GM12878 (cell line): ENCODE measurements at regions not wholly inside any gene's neighbourhood (a gene's known extent, or its start where the extent isn't known, plus 50 kb on each side); places are given as distances from the start of the nearest gene placed in this dataset.

Experiments
- ATAC-seq: fragments of 200-7000 bp; cut with Tn5 transposase; 3 replicates; pipeline ENCODE4 v1.9.1; 2020; ENCODE audit warnings: mild to moderate bottlenecking, moderate library complexity
- BruUV-seq: library from RNA; stranded (reverse); fragments of 400-500 nt; replicated peaks from 2 replicates; lab custom pipeline; 2021; lab: Mats Ljungman, UMichigan
- CTCF ChIA-PET: fragments of 300-600 bp; sonication (Branson Sonifier 250); formaldehyde crosslinking; extraction: SDS; loops from one replicate; lab custom pipeline; 2021; ENCODE audit warnings: inconsistent platforms; lab: Yijun Ruan, JAX
- POLR2A ChIA-PET: fragments of 350-600 bp; formaldehyde crosslinking; extraction: SDS; loops from one replicate; lab custom pipeline; 2021; ENCODE audit warnings: inconsistent platforms; lab: Charles Lee
- RAD21 ChIA-PET: fragments of 300-600 bp; sonication (Branson Sonifier 250); formaldehyde crosslinking; loops from one replicate; lab custom pipeline; 2023; ENCODE audit warnings: antibody characterized with exemption; ENCODE audit not compliant: unreplicated experiment; lab: Charles Lee
- SMC1A ChIA-PET: fragments of 300-600 bp; sonication (Branson Sonifier 250); formaldehyde crosslinking; loops from one replicate; lab custom pipeline; 2023; ENCODE audit not compliant: unreplicated experiment, uncharacterized antibody; lab: Charles Lee
- DNase-seq: peaks from one replicate; pipeline ENCODE4 v3.0.0-alpha.2; 2011; ENCODE audit warnings: low read depth, low spot score
- FAIRE-seq: peaks from 3 replicates; lab custom pipeline; 2011; peaks lifted over from hg19 to GRCh38; lab: Jason Lieb, UNC
- H2AFZ ChIP-seq: 2 replicates; pipeline ENCODE4 v1.6.0; 2011; ENCODE audit warnings: low read depth, low read length, control low read depth; ENCODE audit not compliant: control insufficient read depth
- H3K27ac ChIP-seq: 2 replicates; pipeline ENCODE4 v1.5.1; 2011; ENCODE audit warnings: control low read depth; ENCODE audit not compliant: control insufficient read depth, insufficient read depth
- H3K27me3 ChIP-seq, 2 experiments: replicated peaks in 1 of 2; 2 replicates each; pipeline versions ENCODE4 v1.6.0 to v1.6.1; 2011; ENCODE audit warnings: low read length in 1 of 2; ENCODE audit not compliant: control insufficient read depth in 2 of 2, insufficient read depth in 2 of 2
- H3K36me3 ChIP-seq, 2 experiments: 2 replicates each; pipeline ENCODE4 v1.5.1; 2011; ENCODE audit warnings: low read length in 1 of 2; ENCODE audit not compliant: control insufficient read depth in 2 of 2, insufficient read depth in 2 of 2
- H3K4me1 ChIP-seq: 2 replicates; pipeline ENCODE4 v1.6.1; 2011; ENCODE audit warnings: mild to moderate bottlenecking, low read length, moderate library complexity, mixed read lengths; ENCODE audit not compliant: control insufficient read depth, insufficient read depth
- H3K4me2 ChIP-seq: 2 replicates; pipeline ENCODE4 v1.6.0; 2011; ENCODE audit warnings: control low read depth; ENCODE audit not compliant: control insufficient read depth, insufficient read depth
- H3K4me3 ChIP-seq: fragments of 200-600 bp; sonication (generic); 2 replicates; pipeline ENCODE4 v1.5.1; 2016
- H3K79me2 ChIP-seq: 2 replicates; pipeline ENCODE4 v1.6.0; 2011; ENCODE audit warnings: low read length; ENCODE audit not compliant: control insufficient read depth, insufficient read depth
- H3K9ac ChIP-seq: 2 replicates; pipeline ENCODE4 v1.8.0; 2011; ENCODE audit warnings: low read length, control low read depth, mixed read lengths; ENCODE audit not compliant: control insufficient read depth, insufficient read depth
- H3K9me3 ChIP-seq: replicated peaks from 3 replicates; pipeline ENCODE4 v1.5.1; 2011; ENCODE audit warnings: mild to moderate bottlenecking, low read length; ENCODE audit not compliant: control insufficient read depth, insufficient read depth
- H4K20me1 ChIP-seq: 2 replicates; pipeline ENCODE4 v1.6.0; 2011; ENCODE audit not compliant: control insufficient read depth, insufficient read depth
- ASH2L ChIP-seq: fragments of 300-600, 200-600 bp; sonication (generic); IDR thresholded peaks from 2 replicates; pipeline ENCODE4 v1.6.1; 2017; ENCODE audit warnings: low read depth, mild to moderate bottlenecking, borderline replicate concordance
- CBX3 ChIP-seq: fragments of 200-600 bp; sonication (generic); IDR thresholded peaks from 2 replicates; pipeline ENCODE4 v1.6.1; 2016; ENCODE audit warnings: low read depth, borderline replicate concordance
- CHD4 ChIP-seq: fragments of 200-600 bp; sonication (generic); IDR thresholded peaks from 2 replicates; pipeline ENCODE4 v1.6.1; 2016; ENCODE audit warnings: mild to moderate bottlenecking
- CREM ChIP-seq: IDR thresholded peaks from 2 replicates; pipeline ENCODE4 v1.6.1; 2014; ENCODE audit warnings: antibody characterized with exemption, low read depth
- CUX1 ChIP-seq: IDR thresholded peaks from 2 replicates; pipeline ENCODE4 v1.6.1; 2012; ENCODE audit warnings: improper control_type of control experiment, low read depth, low read length; ENCODE audit not compliant: insufficient replicate concordance
- HDGF ChIP-seq: fragments of 450-650 bp; IDR thresholded peaks from 2 replicates; pipeline ENCODE4 v1.6.1; 2016; ENCODE audit warnings: antibody characterized with exemption
- HSF1 ChIP-seq: fragments of 150-350 bp; IDR thresholded peaks from 2 replicates; pipeline ENCODE4 v1.6.1; 2014; ENCODE audit warnings: mild to moderate bottlenecking, low read depth, low read length
- JUND ChIP-seq: IDR thresholded peaks from 2 replicates; pipeline ENCODE4 v1.6.1; 2012; ENCODE audit warnings: low read depth, mild to moderate bottlenecking, low read length, improper control_type of control experiment, moderate library complexity
- MTA2 ChIP-seq: fragments of 450-650 bp; IDR thresholded peaks from 2 replicates; pipeline ENCODE4 v1.6.1; 2016; ENCODE audit warnings: low read depth, mild to moderate bottlenecking, moderate library complexity
- MYB ChIP-seq: fragments of 150-350 bp; IDR thresholded peaks from 2 replicates; pipeline ENCODE4 v1.6.1; 2014; ENCODE audit warnings: mild to moderate bottlenecking, low read depth, low read length, borderline replicate concordance
- NR2C1 ChIP-seq: fragments of 450-650 bp; IDR thresholded peaks from 2 replicates; pipeline ENCODE4 v1.6.1; 2017; ENCODE audit warnings: antibody characterized with exemption, mild to moderate bottlenecking, moderate library complexity
- PAX5 ChIP-seq: IDR thresholded peaks from 2 replicates; pipeline ENCODE4 v1.6.1; 2011; ENCODE audit warnings: low read depth, low read length, borderline replicate concordance
- RUNX3 ChIP-seq: IDR thresholded peaks from 2 replicates; pipeline ENCODE4 v1.6.1; 2012; ENCODE audit warnings: low read length, inconsistent platforms
- SIX5 ChIP-seq: IDR thresholded peaks from 2 replicates; pipeline ENCODE4 v1.6.1; 2011; ENCODE audit warnings: mild to moderate bottlenecking, low read depth, low read length, moderate library complexity; ENCODE audit not compliant: severe bottlenecking
- SMC3 ChIP-seq: IDR thresholded peaks from 2 replicates; pipeline ENCODE4 v1.6.1; 2011; ENCODE audit warnings: low read length, improper control_type of control experiment, borderline replicate concordance
- SREBF1 ChIP-seq: IDR thresholded peaks from 2 replicates; pipeline ENCODE4 v1.6.1; 2012; ENCODE audit warnings: mild to moderate bottlenecking, low read length
- SREBF2 ChIP-seq: IDR thresholded peaks from 2 replicates; pipeline ENCODE4 v1.6.1; 2012; ENCODE audit warnings: mild to moderate bottlenecking, low read length
- ZNF274 ChIP-seq: IDR thresholded peaks from one replicate; pipeline ENCODE4 v1.8.0; 2011; ENCODE audit not compliant: insufficient read length, insufficient read depth
- ZNF384 ChIP-seq: IDR thresholded peaks from 2 replicates; pipeline ENCODE4 v1.6.1; 2012; ENCODE audit warnings: low read depth, mild to moderate bottlenecking, low read length, improper control_type of control experiment, borderline replicate concordance
- whole genome bisulfite sequencing: methylation state at CpG from one replicate; pipeline ENCODE4 v1.1.6; 2016; ENCODE audit warnings: low lambda C conversion rate; ENCODE audit not compliant: insufficient replicate concordance, insufficient coverage; ENCODE audit errors: missing lambda C conversion rate; 5-methylcytosine and 5-hydroxymethylcytosine counted together
- in situ Hi-C: fragments of 300-500 bp; cut with MboI; formaldehyde crosslinking; loops from 9 replicates; pipeline ENCODE4 v1.14.3; 2018; ENCODE audit warnings: mixed read lengths
- intact Hi-C: fragments of 100-400 bp; cut with micrococcal nuclease; formaldehyde crosslinking; loops from one replicate; pipeline ENCODE4 v1.14.2; 2022; ENCODE audit not compliant: unreplicated experiment

GRCh38 chr4:128718768-128719167 is 90.7 kb upstream of the JADE1 start (continued):
- TF ChIP-seq MYB, result no peak
- no peak for TF ChIP-seq SREBF2
- TF ChIP-seq CBX3, result no peak
- no peak for TF ChIP-seq HDGF
- no peak for TF ChIP-seq SMC3
- no peak for TF ChIP-seq NR2C1
- TF ChIP-seq, all 136 proteins: peak for 0

- in situ Hi-C loops, result no loop called here
- Histone ChIP-seq H3K36me3 (no peaks in the 10 kb centered on the region), H3K9ac (no peak overlapping the region), H3K27ac (no peak overlapping the region), H3K9me3 (no peaks in the 10 kb centered on the region), H3K27me3 (no peaks in the 10 kb centered on the region), H3K4me2 (no peak overlapping the region), H3K4me1 (no peaks in the 10 kb centered on the region), H2AFZ (no peak overlapping the region), H4K20me1 (no peaks in the 10 kb centered on the region), H3K79me2 (no peaks in the 10 kb centered on the region), H3K4me3 (no peak overlapping the region)
- FAIRE-seq, result no peak
- ATAC-seq, result no peak
- POLR2A ChIA-PET, result no interaction called here
- no peak for DNase-seq
- SMC1A ChIA-PET, result no interaction called here
- 31% methylated on average over 4 of the region's 4 CpGs for WGBS
- CTCF ChIA-PET, result no interaction called here
- intact Hi-C loops, result no loop called here
- BruUV-seq, result no TSS peak
- RAD21 ChIA-PET, result no interaction called here
- TF ChIP-seq ASH2L (no peak), MTA2 (no peak), ZNF274 (no peak), PAX5 (no peak), CUX1 (no peak), ZNF384 (no peak), CREM (no peak), SREBF1 (no peak), SIX5 (no peak), HSF1 (no peak), CHD4 (no peak), JUND (no peak), CBX3 (no peak), RUNX3 (no peak)
These were observed 93.2 kb upstream of the JADE1 start for GRCh38 chr4:128716338-128716737.
